ENCODE measurements at regions not wholly inside any gene's neighbourhood (a gene's known extent, or its start where the extent isn't known, plus 50 kb on each side); places are given as distances from the start of the nearest gene placed in this dataset.
A peak's percentile ranks its signal among the peaks of the same experiment; 100 is the strongest.

DNA sequence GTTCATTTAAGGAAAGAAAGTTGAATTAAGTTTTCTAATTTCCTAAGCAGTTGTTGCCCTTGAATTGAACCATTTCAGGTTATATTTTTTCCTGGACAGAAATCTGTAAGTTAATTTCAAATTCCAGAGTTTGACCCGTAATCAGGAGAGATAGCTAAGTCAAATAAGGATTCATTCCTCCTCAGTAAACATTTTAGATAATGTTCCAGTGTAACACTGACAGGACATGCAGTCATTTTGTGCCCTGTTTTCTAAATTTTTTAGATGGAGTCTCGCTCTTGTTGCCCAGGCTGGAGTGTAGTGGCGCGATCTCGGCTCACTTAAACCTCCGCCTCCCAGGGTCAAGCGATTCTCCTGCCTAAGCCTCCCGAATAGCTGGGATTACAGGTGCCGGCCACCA lies 371.7 kb downstream of the DIPK2A start:
- no peaks in the 10 kb centered on the region for H3K9me3 ChIP-seq (ENCODE audit: control insufficient read depth, low read length)
- H3K36me3 ChIP-seq (ENCODE audit: control insufficient read depth, insufficient read depth, low read length, severe bottlenecking) = no peaks in the 10 kb centered on the region
- DNase-seq (ENCODE audit: low read depth) = no peak
- no peak overlapping the region for H3K4me3 ChIP-seq (ENCODE audit: low read length)
- H3K27me3 ChIP-seq (replicated peaks; ENCODE audit: control insufficient read depth, insufficient read depth, low read length) = no peaks in the 10 kb centered on the region
- no peaks in the 10 kb centered on the region for H3K4me1 ChIP-seq (ENCODE audit: control insufficient read depth, insufficient read depth, low read length)
- H3K9ac ChIP-seq (ENCODE audit: low read length) = no peak overlapping the region

DNA sequence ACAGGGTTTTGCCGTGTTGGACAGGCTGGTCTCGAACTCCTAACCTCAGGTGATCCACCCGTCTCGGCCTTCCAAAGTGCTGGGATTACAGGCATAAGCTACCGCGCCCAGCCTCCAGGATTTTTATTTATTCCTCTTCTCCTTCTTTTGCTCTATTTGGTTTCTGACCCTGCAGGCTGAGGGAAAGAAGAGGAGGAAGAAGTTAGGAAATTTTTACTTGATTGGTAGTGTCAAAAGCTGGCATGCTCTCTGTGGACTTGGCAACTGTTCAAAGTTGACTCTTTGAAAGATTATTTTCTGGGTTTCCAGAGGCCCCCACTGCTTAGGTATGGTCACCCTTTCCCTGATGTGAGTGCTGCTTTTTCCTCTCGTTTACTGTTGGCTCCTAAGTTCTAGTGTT lies 372.2 kb downstream of the DIPK2A start:
- no peak overlapping the region for H3K9ac ChIP-seq (ENCODE audit: low read length)
- no peaks in the 10 kb centered on the region for H3K27me3 ChIP-seq (replicated peaks; ENCODE audit: control insufficient read depth, insufficient read depth, low read length)
- H3K4me3 ChIP-seq (ENCODE audit: low read length) = no peak overlapping the region
- DNase-seq (ENCODE audit: low read depth) = no peak
- H3K36me3 ChIP-seq (ENCODE audit: control insufficient read depth, insufficient read depth, low read length, severe bottlenecking) = no peaks in the 10 kb centered on the region
- H3K4me1 ChIP-seq (ENCODE audit: control insufficient read depth, insufficient read depth, low read length) = no peaks in the 10 kb centered on the region
- H3K9me3 ChIP-seq (ENCODE audit: control insufficient read depth, low read length) = no peaks in the 10 kb centered on the region

GRCh38 chr3:144344925-144345548 lies 373.4 kb downstream of the DIPK2A start:
- no peak overlapping the region for H3K4me3 ChIP-seq (ENCODE audit: low read length)
- H3K9ac ChIP-seq (ENCODE audit: low read length) = no peak overlapping the region
- no peaks in the 10 kb centered on the region for H3K4me1 ChIP-seq (ENCODE audit: control insufficient read depth, insufficient read depth, low read length)
- no peak for DNase-seq (ENCODE audit: low read depth)
- H3K27me3 ChIP-seq (replicated peaks; ENCODE audit: control insufficient read depth, insufficient read depth, low read length) = no peaks in the 10 kb centered on the region
- H3K36me3 ChIP-seq (ENCODE audit: control insufficient read depth, insufficient read depth, low read length, severe bottlenecking) = no peaks in the 10 kb centered on the region
- no peaks in the 10 kb centered on the region for H3K9me3 ChIP-seq (ENCODE audit: control insufficient read depth, low read length)

DNA sequence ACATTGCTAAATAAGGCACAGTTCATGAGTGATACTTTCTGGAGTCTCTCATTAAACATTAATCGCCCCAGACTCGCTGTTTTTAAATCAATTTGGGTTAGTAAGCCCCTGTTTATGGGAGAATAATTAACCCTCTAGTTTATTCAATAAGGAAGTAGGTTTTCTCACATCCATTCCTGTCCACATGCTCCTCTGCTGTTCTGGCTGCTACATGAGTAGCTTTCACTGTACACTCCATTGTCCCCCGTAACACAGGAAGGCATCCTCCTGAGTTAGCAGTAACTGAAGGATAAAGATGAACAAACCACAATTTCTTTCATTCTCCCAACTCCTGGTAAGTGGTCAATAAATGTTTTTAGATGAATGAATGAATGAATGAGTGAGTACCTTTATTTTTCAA lies 378.5 kb downstream of the DIPK2A start:
- Histone ChIP-seq H3K4me3 (ENCODE audit: low read length) (no peak overlapping the region), H3K4me1 (ENCODE audit: control insufficient read depth, insufficient read depth, low read length) (peaks cover 3% of the 10 kb centered on the region), H3K9ac (ENCODE audit: low read length) (no peak overlapping the region), H3K27me3 (replicated peaks; ENCODE audit: control insufficient read depth, insufficient read depth, low read length) (no peaks in the 10 kb centered on the region), H3K9me3 (ENCODE audit: control insufficient read depth, low read length) (no peaks in the 10 kb centered on the region), H3K36me3 (ENCODE audit: control insufficient read depth, insufficient read depth, low read length, severe bottlenecking) (no peaks in the 10 kb centered on the region)
- DNase-seq (ENCODE audit: low read depth) = no peak

GRCh38 chr3:144351011-144351410 lies 379.4 kb downstream of the DIPK2A start:
- Histone ChIP-seq H3K9ac (ENCODE audit: low read length) (no peak overlapping the region), H3K9me3 (ENCODE audit: control insufficient read depth, low read length) (no peaks in the 10 kb centered on the region), H3K4me1 (ENCODE audit: control insufficient read depth, insufficient read depth, low read length) (peaks cover 3% of the 10 kb centered on the region), H3K27me3 (replicated peaks; ENCODE audit: control insufficient read depth, insufficient read depth, low read length) (no peaks in the 10 kb centered on the region), H3K4me3 (ENCODE audit: low read length) (no peak overlapping the region), H3K36me3 (ENCODE audit: control insufficient read depth, insufficient read depth, low read length, severe bottlenecking) (no peaks in the 10 kb centered on the region)
- no peak for DNase-seq (ENCODE audit: low read depth)

GRCh38 chr3:144351773-144352365 lies 380.2 kb downstream of the DIPK2A start:
- Histone ChIP-seq H3K36me3 (ENCODE audit: control insufficient read depth, insufficient read depth, low read length, severe bottlenecking) (no peaks in the 10 kb centered on the region), H3K4me3 (ENCODE audit: low read length) (no peak overlapping the region), H3K27me3 (replicated peaks; ENCODE audit: control insufficient read depth, insufficient read depth, low read length) (no peaks in the 10 kb centered on the region), H3K4me1 (ENCODE audit: control insufficient read depth, insufficient read depth, low read length) (peaks cover 3% of the 10 kb centered on the region), H3K9ac (ENCODE audit: low read length) (no peak overlapping the region), H3K9me3 (ENCODE audit: control insufficient read depth, low read length) (no peaks in the 10 kb centered on the region)
- DNase-seq (ENCODE audit: low read depth) = peak; percentile 19

DNA sequence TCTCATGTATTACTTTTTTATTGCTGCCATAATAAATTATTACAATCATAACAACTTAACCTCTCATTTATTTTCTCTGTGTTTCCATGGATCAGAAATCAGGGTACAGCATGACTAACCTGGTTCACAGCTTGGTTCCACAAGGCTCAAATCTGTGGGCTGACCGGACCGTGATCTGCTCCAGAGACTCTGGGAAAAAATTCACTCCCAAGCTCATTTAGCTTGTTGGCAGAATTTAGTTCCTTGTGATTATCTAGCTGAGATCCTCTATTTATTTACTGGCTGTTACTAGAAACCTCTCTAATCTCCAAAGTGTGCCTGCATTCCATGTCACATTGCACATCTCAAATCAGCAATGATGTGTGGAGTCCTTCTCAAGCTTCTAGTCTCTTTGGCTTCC lies 386.6 kb downstream of the DIPK2A start:
- Histone ChIP-seq H3K4me3 (ENCODE audit: low read length) (no peak overlapping the region), H3K27me3 (replicated peaks; ENCODE audit: control insufficient read depth, insufficient read depth, low read length) (no peaks in the 10 kb centered on the region), H3K4me1 (ENCODE audit: control insufficient read depth, insufficient read depth, low read length) (no peaks in the 10 kb centered on the region), H3K9me3 (ENCODE audit: control insufficient read depth, low read length) (no peaks in the 10 kb centered on the region), H3K36me3 (ENCODE audit: control insufficient read depth, insufficient read depth, low read length, severe bottlenecking) (no peaks in the 10 kb centered on the region), H3K9ac (ENCODE audit: low read length) (no peak overlapping the region)
- no peak for DNase-seq (ENCODE audit: low read depth)

DNA sequence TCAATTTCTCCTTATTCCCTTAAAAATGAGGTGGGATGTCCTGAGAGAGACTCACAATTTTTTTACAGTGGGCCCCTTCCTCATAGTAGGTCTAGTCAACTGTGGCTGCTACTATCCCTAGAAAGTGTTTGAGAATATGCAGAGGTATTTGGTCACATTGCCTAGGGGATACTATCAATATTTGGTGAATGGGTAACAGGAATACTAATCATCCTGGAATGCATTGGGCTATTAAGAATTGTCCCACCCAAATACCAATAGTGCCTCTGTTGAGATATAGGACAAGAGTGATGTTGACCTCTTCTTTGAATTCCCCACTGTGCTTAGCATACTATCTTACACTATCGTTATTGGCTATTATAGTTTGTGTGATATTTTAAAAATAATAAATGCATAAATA lies 389.4 kb downstream of the DIPK2A start:
- Histone ChIP-seq H3K36me3 (ENCODE audit: control insufficient read depth, insufficient read depth, low read length, severe bottlenecking) (no peaks in the 10 kb centered on the region), H3K4me3 (ENCODE audit: low read length) (no peak overlapping the region), H3K9ac (ENCODE audit: low read length) (no peak overlapping the region), H3K4me1 (ENCODE audit: control insufficient read depth, insufficient read depth, low read length) (no peaks in the 10 kb centered on the region), H3K9me3 (ENCODE audit: control insufficient read depth, low read length) (no peaks in the 10 kb centered on the region), H3K27me3 (replicated peaks; ENCODE audit: control insufficient read depth, insufficient read depth, low read length) (no peaks in the 10 kb centered on the region)
- no peak for DNase-seq (ENCODE audit: low read depth)

DNA sequence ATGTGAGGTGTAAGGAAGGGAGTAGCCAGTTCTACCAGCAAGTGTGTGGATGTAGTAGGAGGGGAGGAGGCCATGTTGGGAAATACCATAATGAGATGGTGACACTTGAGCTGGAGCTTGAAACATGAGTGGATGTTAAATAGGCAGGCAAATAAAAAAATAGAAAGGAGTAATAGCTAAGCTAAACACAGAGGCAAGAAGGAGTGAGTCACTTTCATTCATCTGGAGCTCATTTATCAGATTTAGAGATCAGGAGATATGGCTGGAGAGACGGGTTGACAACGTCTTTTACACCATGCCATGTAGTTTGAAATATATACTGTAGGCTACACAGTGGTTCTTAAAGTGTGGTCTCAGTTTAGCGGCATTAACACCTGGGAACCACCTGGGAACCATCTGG lies 390.5 kb downstream of the DIPK2A start:
- peak; percentile 63 for DNase-seq (ENCODE audit: low read depth)
- Histone ChIP-seq H3K4me3 (ENCODE audit: low read length) (no peak overlapping the region), H3K9me3 (ENCODE audit: control insufficient read depth, low read length) (no peaks in the 10 kb centered on the region), H3K9ac (ENCODE audit: low read length) (no peak overlapping the region), H3K36me3 (ENCODE audit: control insufficient read depth, insufficient read depth, low read length, severe bottlenecking) (no peaks in the 10 kb centered on the region), H3K27me3 (replicated peaks; ENCODE audit: control insufficient read depth, insufficient read depth, low read length) (no peaks in the 10 kb centered on the region), H3K4me1 (ENCODE audit: control insufficient read depth, insufficient read depth, low read length) (no peaks in the 10 kb centered on the region)

DNA sequence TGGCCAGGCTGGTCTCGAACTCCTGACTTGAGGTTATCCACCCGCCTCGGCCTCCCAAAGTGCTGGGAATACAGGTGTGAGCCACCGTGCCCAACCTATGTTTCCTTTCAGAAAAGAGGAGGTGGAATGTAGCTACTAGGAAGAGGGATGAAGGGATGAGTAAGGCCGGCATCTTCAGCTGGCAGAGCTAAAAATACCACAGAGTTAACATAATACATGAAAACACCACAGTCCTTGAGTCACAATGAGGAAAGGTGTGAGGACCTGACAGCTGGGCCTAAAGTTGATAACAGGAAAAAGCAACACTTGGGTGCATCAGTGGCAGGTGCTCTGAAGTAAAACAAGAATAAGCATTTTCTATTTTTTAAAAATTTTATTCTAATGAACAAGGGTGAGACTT lies 392.2 kb downstream of the DIPK2A start:
- H3K9me3 ChIP-seq (ENCODE audit: control insufficient read depth, low read length) = peaks cover 3% of the 10 kb centered on the region
- H3K9ac ChIP-seq (ENCODE audit: low read length) = no peak overlapping the region
- H3K4me3 ChIP-seq (ENCODE audit: low read length) = no peak overlapping the region
- H3K36me3 ChIP-seq (ENCODE audit: control insufficient read depth, insufficient read depth, low read length, severe bottlenecking) = no peaks in the 10 kb centered on the region
- no peaks in the 10 kb centered on the region for H3K4me1 ChIP-seq (ENCODE audit: control insufficient read depth, insufficient read depth, low read length)
- no peaks in the 10 kb centered on the region for H3K27me3 ChIP-seq (replicated peaks; ENCODE audit: control insufficient read depth, insufficient read depth, low read length)
- no peak for DNase-seq (ENCODE audit: low read depth)

DNA sequence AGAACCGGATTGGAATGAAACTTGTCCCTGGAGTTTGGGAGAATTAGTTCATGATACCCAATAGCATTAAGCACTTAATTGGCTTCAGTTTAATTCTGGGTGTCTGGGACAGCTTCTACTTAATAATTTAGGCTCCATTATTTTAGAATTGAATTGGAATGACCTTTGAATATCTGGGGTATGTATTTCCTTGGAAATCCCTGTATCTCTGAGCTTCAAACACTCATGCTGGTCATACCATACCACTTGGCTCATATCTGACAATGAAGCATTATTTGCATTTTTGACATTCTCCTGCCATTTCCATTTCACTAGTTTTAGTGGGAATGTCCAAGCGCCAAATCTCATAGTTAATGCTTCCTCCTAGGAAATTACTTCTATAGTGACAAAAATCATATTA lies 393.1 kb downstream of the DIPK2A start:
- Histone ChIP-seq H3K9me3 (ENCODE audit: control insufficient read depth, low read length) (peaks cover 3% of the 10 kb centered on the region), H3K4me1 (ENCODE audit: control insufficient read depth, insufficient read depth, low read length) (no peaks in the 10 kb centered on the region), H3K4me3 (ENCODE audit: low read length) (no peak overlapping the region), H3K36me3 (ENCODE audit: control insufficient read depth, insufficient read depth, low read length, severe bottlenecking) (no peaks in the 10 kb centered on the region), H3K27me3 (replicated peaks; ENCODE audit: control insufficient read depth, insufficient read depth, low read length) (no peaks in the 10 kb centered on the region), H3K9ac (ENCODE audit: low read length) (no peak overlapping the region)
- peak; percentile 15 for DNase-seq (ENCODE audit: low read depth)
